Calu3 (cell line): ENCODE measurements at regions not wholly inside any gene's neighbourhood (a gene's known extent, or its start where the extent isn't known, plus 50 kb on each side); places are given as distances from the start of the nearest gene placed in this dataset.

Experiments
- BruUV-seq: library from RNA; stranded (reverse); fragments of 400-500 nt; replicated peaks from 2 replicates; lab custom pipeline; 2021; lab: Mats Ljungman, UMichigan
- CTCF ChIA-PET: fragments of 300-600 bp; sonication (Branson Sonifier 250); formaldehyde crosslinking; loops from one replicate; lab custom pipeline; 2022; ENCODE audit warnings: antibody characterized with exemption; lab: Charles Lee
- DNase-seq: peaks from one replicate; pipeline ENCODE4 v3.0.0; 2022
- H3K27ac Mint-ChIP-seq: one replicate; pipeline ENCODE4 v1.8.0; 2022; ENCODE audit warnings: mixed read lengths; ENCODE audit not compliant: unreplicated experiment
- H3K27me3 Mint-ChIP-seq: one replicate; pipeline ENCODE4 v1.8.0; 2022; ENCODE audit warnings: mixed read lengths; ENCODE audit not compliant: unreplicated experiment
- H3K36me3 Mint-ChIP-seq: one replicate; pipeline ENCODE4 v1.8.0; 2022; ENCODE audit warnings: mild to moderate bottlenecking, moderate library complexity, mixed read lengths; ENCODE audit not compliant: insufficient read depth, unreplicated experiment
- H3K4me1 Mint-ChIP-seq: one replicate; pipeline ENCODE4 v1.8.0; 2022; ENCODE audit warnings: mild to moderate bottlenecking, low read depth, mixed read lengths; ENCODE audit not compliant: unreplicated experiment
- H3K4me3 Mint-ChIP-seq: one replicate; pipeline ENCODE4 v1.8.0; 2022; ENCODE audit warnings: mild to moderate bottlenecking, low read depth, moderate library complexity, mixed read lengths; ENCODE audit not compliant: unreplicated experiment
- H3K9me3 Mint-ChIP-seq: one replicate; pipeline ENCODE4 v1.8.0; 2022; ENCODE audit warnings: low read depth, mixed read lengths; ENCODE audit not compliant: unreplicated experiment
- CTCF ChIP-seq: fragments of 200-600 bp; IDR thresholded peaks from one replicate; pipeline ENCODE4 v1.8.0; 2022; ENCODE audit warnings: antibody characterized with exemption; ENCODE audit not compliant: unreplicated experiment
- intact Hi-C: fragments of 100-400 bp; cut with micrococcal nuclease; formaldehyde crosslinking; loops from one replicate; pipeline ENCODE4 v1.10.0; 2022; ENCODE audit not compliant: unreplicated experiment

- no peaks in the 10 kb centered on the region for H3K36me3 Mint-ChIP-seq
- CTCF ChIA-PET, result no interaction called here
- no peak overlapping the region for H3K4me3 Mint-ChIP-seq
- no peak overlapping the region for H3K27ac Mint-ChIP-seq
- DNase-seq, result no peak
- BruUV-seq, result no TSS peak
- intact Hi-C loops, result no loop called here
- peaks cover 7% of the 10 kb centered on the region for H3K9me3 Mint-ChIP-seq
- no peaks in the 10 kb centered on the region for H3K4me1 Mint-ChIP-seq
- no peak for TF ChIP-seq CTCF
- H3K27me3 Mint-ChIP-seq, result no peaks in the 10 kb centered on the region
Measured at GRCh38 chr2:842151-842803, 108.4 kb upstream of the SNTG2 start.

GRCh38 chr2:841036-841435 lies 109.6 kb upstream of the SNTG2 start:
- H3K4me1 Mint-ChIP-seq, result no peaks in the 10 kb centered on the region
- no peaks in the 10 kb centered on the region for H3K36me3 Mint-ChIP-seq
- intact Hi-C loops, result no loop called here
- TF ChIP-seq CTCF, result no peak
- no TSS peak for BruUV-seq
- no peak for DNase-seq
- CTCF ChIA-PET, result interaction anchor here (0.6 kb wide), 1 partner anchor 128 kb away, joined by 4 read pairs; no protein-coding TSS in a partner anchor
- no peaks in the 10 kb centered on the region for H3K27me3 Mint-ChIP-seq
- H3K4me3 Mint-ChIP-seq, result no peak overlapping the region
- H3K9me3 Mint-ChIP-seq, result peaks cover 6% of the 10 kb centered on the region
- H3K27ac Mint-ChIP-seq, result no peak overlapping the region

- no peaks in the 10 kb centered on the region for H3K36me3 Mint-ChIP-seq
- H3K27ac Mint-ChIP-seq, result no peak overlapping the region
- BruUV-seq, result no TSS peak
- no peaks in the 10 kb centered on the region for H3K4me1 Mint-ChIP-seq
- H3K27me3 Mint-ChIP-seq, result no peaks in the 10 kb centered on the region
- CTCF ChIA-PET, result no interaction called here
- intact Hi-C loops, result no loop called here
- DNase-seq, result no peak
- H3K9me3 Mint-ChIP-seq, result peaks cover 13% of the 10 kb centered on the region
- no peak overlapping the region for H3K4me3 Mint-ChIP-seq
- TF ChIP-seq CTCF, result no peak
Measured at GRCh38 chr2:834233-834632, 116.4 kb upstream of the SNTG2 start.

- Mint-ChIP-seq H3K4me3 (no peak overlapping the region), H3K9me3 (peaks cover 14% of the 10 kb centered on the region), H3K27me3 (no peaks in the 10 kb centered on the region), H3K36me3 (no peaks in the 10 kb centered on the region), H3K4me1 (no peaks in the 10 kb centered on the region), H3K27ac (no peak overlapping the region)
- TF ChIP-seq CTCF, result no peak
- CTCF ChIA-PET, result no interaction called here
- BruUV-seq, result no TSS peak
- DNase-seq, result no peak
- intact Hi-C loops, result no loop called here
Measured at GRCh38 chr2:833180-833579, 117.5 kb upstream of the SNTG2 start.
